DMS153 treated with DMSO at 0.1 percent for 48 hours (cell line): ENCODE measurements at regions not wholly inside any gene's neighbourhood (a gene's known extent, or its start where the extent isn't known, plus 50 kb on each side); places are given as distances from the start of the nearest gene placed in this dataset.
A peak's percentile ranks its signal among the peaks of the same experiment; 100 is the strongest.

Experiments used
- DNase-seq: peaks from one replicate; lab custom pipeline; 2025; ENCODE audit not compliant: unreplicated experiment; lab: John Stamatoyannopoulos, UW

DNA sequence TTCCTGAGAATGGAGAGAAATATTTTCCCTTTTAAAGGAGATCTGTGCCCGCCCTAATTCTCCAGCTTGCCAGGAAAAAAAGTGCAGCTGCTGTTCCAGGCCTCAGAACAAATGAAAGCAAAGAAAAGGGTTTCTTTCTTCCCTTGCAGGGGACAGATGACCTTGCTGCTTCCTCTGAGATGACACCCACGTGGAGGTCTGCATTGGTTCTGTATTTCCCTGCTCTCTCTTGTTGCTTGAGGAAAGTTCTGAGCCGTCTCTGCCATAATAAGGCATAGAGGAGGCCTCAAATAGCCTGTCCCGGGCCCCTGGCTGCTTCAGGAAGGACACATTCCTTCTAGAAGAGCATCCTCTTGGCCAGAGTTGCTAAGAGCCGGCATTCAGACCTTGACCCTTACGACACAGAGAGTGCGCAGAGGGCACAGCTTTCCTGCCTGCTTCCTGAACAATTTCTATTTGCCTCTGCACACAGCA, 501.8 kb upstream of the SULF2 start:
- DNase-seq: no peak

DNA sequence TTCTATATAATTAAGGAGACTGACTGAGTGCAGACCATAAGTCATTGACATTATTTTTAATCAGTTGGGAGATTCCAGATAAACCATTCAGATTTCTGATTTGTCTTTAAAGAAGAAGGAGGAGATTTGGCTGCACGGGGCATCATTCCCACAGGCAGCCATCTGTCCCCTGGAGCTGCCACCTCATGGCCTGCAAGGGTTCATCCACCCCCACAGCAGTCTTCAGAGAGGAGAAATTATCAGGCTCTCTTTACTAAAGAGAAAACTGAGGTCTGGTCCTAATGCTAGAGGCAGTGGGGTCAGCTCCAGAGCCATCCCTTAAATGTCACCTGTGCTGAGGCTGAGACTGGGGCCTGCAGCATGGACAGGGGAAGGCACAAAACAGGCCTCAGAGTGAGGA, 501.3 kb upstream of the SULF2 start:
- no peak for DNase-seq

DNA sequence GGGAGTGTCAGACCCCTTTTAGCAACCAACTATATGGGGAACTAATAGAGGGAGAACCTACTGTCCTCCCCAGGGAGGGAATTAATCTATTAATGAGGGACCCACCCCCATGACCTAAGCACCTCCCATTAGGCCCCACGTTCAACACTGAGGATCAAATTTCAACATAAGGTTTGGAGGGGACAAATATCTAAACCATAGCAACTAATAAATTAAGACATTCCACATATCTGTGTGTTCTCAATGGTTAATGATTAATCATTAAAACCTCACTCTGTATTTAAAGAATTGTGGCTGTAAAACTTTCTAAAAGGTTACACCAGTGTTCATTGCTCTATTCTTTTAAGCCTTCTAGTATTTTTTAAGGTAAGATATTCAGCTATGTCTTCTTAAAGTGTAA, 500.4 kb upstream of the SULF2 start:
- no peak for DNase-seq

DNA sequence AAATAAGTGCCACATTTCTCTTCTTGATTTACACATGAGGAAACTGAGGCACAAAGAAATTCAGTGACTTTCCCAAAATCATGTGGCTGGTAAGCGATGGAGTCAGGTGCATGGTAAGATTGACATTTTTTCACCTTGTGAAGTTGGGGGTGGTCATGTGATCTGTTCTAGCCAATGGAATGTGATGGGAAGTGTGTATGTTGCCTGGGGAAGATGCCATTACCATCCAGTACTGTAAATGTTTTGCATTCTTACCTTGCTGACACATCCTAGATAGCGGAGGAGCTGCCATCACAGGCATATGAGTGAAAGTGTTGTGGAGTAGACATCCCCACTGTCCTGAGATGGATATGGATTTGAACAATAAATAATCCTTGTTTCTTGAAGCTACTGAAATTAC, 499.6 kb upstream of the SULF2 start:
- no peak for DNase-seq

DNA sequence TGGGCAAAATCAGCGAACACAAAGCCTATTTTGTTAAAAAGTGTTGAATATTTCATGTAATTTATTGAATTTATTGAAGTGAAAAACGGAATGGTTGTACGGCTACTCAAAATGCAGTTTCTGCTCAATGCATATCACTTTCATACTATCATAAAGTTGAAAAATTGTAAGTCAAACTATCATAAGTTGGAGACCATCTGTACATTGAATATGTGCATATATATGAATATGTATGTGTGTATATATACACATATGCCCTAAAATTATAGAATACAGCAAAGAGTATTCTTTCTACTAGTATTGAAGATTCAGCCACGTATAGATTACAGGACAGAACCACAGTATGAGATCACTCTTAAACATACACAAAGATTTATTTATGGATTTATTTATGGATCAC, 499.0 kb upstream of the SULF2 start:
- no peak for DNase-seq

DNA sequence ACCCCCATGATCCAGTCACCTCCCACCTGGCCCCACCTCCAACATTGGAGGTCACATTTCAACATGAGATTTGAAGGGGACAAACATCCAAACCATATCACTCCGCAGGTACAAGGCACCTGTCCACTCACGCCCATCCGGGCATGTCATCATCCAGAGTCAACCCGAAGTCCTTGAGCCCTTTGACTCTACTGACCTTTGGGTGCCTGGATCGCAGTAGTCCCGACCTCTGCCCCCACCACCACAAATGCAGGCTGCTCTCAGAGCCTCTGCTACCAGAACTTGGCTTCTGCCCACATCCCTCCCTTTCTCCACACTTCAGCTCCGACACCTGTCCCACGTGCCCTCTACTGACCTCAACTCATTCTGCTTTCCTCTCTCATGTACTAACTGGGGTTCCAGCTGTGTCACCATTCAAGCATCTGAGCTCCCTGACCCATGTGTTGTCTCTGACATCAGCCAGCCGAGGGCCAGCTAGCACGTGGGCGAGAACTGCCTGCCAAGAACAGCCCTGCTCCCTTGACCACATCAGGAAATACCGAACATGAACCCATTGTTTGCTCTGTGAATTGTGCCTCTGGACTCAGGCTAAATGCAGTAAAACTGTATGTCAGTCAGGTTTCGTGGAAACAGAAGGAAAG, 498.3 kb upstream of the SULF2 start:
- DNase-seq: peak; percentile 77

DNA sequence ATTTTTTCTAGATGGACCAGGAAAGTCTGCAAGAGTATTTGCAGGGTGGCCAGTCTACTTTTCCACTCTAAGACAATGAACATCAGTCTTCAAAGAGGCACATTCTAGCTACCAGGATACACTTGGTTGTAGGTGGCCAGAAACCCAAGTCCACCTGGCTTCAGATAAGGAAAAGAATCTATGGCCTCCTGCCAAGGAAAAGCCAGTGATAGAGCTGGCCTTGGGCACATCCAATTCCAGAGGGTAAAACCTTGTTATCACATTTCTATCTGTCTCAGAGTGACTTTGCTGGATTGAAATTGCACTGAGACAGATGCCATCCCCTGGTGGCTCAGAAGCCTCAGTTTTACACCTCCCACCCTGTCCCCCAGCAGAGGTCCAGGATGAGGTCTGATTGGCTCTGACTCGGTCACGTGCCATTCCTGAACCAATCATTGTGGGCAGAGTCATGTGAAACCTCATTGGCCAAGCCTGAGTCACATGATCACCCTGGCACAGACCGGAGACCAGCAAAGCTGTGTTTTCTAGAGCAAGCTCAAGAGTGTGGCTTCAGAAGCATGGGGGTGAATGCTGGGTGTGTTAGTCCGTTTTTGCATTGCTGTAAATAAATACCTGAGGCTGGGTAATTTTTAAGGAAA, 497.4 kb upstream of the SULF2 start:
- no peak for DNase-seq

DNA sequence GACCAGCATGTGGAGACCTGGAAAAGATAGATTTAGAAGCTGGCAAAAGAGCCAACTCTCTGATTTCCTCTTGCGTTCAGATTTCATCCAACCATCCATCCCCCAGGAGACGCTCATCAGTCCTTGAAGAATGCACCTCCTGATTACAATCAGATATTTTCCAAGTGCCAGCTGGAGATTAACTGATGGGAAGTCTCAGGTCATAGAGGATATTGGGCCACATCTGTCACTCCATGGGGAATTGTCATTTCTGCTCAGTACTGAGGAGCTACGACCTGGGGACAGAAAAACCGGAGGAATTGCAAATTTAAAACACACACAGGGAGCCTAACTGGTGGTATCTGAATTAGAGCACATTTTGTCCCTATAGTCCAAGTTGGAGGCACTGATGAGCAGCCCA, 496.2 kb upstream of the SULF2 start:
- no peak for DNase-seq

DNA sequence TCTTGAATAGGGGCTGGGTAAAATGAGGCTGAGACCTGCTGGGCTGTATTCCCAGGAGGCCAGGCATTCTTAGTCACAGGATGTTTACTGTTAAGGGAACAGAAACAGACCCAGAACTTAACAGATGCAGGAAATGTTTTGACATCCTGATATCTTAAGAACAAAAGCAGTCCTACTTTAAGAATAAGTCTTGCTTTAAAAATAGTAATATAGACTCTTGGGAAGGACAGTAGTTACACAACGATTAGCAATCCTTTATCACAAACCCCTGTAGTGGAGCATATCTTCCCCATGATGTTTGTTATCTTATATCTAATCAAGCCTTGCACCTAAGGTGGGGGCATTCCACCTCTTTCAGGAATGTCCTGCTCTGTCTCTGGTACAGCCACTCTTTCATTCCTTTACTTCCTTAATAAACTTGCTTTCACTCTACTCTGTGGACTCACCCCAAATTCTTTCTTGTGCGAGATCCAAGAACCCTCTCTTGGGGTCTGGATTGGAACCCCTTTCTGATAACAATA, 493.7 kb upstream of the SULF2 start:
- no peak for DNase-seq

DNA sequence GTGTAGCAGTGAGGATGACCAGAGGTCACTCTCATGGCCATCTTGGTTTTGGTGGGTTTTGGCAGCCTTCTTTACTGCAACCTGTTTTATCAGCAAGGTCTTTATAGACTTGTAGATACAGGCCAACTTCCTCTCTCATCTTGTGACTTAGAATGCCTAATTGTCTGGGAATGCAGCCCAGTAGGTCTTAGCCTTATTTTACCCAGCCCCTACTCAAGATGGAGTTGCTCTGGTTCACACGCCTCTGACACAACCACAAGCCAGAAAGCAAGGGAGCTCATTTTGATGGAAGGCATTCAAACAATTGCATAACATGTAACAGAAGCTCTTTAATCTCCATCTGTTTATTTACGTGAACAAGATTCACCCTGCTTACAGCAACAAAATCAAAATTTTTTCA, 492.0 kb upstream of the SULF2 start:
- DNase-seq: no peak

DNA sequence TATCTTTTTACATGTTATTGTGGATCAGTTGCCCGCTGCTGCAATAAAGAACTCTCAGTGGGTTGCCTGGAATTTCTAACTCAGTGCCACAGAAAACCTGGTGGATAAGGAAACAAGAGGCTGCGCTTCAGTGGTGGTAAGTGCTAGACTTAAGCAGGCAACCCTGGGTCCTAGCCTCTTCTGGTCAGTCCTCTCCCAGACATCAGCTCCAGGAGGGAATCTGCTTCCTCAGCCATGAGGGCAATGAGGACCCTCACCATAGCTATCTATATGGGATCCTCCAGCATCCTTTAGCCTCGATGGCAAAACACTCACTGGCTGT, 490.7 kb upstream of the SULF2 start:
- DNase-seq: no peak

DNA sequence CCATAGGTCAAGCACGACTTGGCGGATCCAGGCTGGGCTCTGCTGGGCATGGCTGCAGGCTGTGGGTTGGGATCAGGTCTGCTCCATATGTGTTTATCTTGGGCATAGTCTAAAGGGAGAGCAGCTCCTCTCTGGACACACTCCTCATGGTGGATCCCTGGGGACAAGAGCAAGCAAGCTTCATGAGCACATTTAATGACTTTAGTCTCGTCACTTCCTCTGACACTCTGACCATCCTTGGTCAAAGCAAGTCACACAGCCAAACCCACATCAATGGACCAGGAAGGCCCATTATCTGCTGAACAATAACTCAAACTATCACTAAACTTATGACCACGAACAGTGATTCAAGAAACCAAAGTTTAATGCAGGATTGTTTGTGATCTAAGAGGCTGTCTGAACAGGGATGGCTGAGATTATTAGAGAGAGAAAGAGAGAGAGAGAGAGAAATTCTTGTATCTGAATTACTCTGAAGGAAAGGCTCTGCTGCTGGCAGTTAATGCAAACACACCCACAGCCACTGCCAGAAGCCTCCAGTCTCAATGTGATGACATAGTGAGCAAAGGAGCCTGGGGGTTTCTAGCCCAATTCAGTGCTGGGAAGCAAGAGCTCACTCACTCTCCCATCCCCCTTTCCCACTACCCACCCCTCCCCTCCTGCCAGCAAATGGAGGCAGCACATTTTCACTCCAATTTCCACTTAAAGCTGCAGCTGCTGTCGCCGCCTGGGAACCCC, 490.2 kb upstream of the SULF2 start:
- no peak for DNase-seq

DNA sequence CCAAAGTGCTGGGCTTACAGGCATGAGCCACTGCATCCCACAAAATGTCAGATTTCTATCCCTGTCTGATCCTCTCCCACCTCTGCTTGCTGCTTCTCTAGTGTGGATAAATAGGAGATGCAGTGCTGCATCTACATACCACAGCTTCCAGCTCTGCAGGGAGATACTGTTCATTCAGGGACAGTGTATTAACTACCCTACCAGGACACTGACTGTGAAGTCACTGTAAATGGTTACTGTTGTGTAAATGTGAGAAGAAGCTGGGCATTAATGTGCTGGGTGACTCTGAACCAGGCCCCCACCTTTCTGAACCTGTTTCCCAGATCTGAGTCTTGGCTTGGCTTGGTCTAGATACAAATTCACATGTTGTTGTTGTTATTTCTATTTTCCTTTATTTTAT, 488.6 kb upstream of the SULF2 start:
- no peak for DNase-seq

DNA sequence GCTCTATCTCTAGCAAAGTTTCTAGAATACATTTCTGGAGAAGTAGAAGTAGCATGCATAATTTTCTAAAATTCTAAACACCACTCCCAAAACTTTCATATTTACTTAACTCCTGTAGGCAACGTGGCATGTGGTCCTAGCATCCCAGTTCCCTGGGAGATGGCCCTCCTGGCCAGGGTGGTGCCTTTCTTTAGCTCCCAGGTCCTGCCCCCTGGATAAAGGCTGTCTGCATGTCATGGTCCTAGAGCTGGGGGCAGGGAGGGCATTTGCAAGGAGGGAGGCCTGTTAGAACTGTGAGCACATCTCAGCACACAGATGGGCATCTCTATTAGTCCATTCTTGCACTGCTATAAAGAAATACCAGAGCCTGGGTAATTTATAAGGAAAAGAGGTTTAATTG, 485.6 kb upstream of the SULF2 start:
- no peak for DNase-seq

DNA sequence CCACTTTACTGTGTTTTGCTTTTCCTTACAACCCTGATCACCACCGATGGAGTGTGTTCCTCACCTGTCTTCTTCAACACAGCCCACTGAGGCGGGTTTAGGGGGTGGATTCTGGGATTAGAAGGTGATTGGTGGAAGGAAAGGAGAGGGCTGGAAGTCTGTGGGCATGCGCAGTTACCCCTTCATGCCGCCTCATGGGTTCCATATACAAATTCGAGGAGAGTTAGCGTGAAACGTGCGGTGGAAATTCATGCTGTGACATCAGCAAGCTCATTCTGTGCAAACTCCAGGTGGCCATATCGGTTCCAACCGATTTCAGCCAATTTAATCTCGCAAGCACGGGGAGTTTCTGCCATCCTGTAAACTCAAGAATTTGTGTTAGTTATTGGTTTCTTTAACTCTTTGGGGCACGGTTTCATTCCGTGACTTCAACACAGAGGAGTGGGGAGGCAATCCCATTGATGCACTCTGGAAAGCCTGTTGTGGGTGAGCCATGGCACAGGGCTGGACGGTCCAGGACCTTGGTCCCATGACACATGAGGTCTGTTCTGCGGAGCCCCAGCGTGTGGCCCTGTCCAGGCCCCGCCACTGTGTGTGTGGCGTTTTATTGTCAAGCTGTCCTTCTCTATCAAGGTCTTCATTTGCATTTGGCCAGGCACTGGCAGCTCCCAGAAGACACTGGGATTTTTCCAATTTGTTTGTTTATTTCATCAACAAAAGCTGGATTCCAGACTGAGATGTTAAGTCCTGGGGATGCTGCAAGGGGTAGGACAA, 482.8 kb upstream of the SULF2 start:
- DNase-seq: no peak

DNA sequence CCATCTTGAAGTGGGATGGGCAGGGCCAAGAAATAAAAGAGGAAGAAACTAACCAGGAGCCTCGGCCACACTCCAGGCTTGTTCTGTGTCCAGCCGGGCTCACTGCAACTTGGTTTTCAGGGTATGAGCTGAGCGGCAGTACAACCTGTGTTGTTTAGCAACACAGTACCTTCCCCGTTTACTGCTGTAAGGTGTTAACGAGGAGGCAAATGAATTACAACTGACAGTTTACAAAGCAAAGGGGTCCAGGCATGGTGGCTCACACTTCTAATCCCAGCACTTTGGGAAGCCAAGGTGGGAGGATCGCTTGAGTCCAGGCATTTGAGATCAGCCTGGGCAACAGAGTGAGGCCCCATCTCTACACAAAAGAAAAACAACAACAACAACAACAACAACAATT, 481.3 kb upstream of the SULF2 start:
- no peak for DNase-seq

DNA sequence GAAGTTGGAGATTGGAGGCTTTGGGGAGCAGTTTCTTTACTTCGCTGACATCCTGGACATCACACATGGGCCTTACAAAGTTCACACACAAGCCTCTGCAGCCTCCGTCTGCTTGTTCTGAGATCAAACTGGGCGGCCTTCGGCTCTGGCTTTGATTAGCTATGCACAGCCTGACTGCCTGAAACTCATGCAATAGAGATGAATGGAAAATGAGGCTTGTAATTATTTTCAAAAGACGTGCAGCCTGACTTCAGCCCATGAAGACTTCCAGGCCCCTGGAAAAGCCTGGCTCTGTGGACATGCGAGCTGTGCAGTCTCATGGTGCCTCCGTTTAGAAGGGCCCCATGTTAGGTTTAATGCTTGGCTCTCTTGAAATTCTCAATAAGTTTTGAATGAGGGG, 480.5 kb upstream of the SULF2 start:
- DNase-seq: no peak

DNA sequence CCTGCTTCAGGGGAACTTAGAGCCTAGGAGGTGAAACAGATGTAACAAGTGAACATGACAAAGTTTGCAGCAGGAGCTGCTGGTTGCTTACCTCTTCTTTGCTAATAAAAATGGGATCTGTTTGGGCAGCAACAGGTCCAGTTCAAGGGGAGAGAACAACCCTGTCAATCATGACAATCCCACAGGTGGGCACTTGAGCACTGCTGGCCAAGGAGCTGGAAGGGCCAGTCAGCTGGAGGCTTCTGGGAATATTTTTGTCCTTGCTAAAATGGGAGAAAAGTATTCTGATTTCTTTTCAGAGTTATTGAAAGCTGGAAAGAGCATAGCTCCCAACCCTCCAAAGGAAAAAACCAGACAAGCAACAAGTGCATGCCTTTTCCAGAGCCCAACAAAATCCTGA, 477.7 kb upstream of the SULF2 start:
- DNase-seq: no peak

DNA sequence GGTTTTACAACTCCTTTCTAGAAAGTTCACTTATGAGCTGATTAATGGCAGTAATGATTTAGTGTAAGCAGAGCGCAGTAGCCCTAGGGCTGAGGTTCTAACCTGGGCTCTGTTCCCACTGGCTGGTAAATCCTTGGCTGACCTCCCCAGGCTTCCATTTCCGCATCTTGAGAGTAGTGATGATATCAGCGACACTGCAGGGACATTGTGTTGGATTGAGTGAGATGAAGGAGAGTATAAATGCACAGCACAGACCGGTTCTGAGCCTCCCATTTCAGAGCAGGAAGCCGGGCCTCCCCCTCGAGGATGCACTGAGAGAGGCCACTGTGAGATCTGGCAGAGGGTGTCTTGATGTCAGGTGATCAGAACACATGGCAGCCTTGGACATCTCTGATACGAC, 477.2 kb upstream of the SULF2 start:
- DNase-seq: no peak

DNA sequence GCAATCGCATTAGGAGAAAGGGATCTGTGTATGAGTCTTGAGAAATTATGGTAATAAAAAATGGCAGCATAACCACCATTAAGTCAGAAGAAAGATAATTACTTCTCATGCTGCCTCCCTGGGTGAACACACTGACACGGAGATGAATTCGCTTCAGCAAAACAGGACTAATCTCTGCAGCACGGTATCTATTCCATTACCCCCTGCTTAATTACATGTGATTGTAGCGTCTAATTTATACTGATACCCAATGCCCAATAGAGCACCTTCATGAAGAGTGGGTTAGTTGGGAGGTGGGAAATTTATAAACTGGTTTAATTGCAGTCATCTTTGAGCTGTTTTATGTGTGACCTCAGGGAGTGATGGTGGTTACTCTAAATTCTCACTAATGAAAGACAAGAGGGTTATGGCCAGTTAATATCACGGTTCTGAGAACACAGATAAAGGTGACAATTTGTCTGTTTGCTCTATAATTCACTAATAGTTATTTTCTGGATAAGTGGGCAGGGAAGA, 476.2 kb upstream of the SULF2 start:
- no peak for DNase-seq

DNA sequence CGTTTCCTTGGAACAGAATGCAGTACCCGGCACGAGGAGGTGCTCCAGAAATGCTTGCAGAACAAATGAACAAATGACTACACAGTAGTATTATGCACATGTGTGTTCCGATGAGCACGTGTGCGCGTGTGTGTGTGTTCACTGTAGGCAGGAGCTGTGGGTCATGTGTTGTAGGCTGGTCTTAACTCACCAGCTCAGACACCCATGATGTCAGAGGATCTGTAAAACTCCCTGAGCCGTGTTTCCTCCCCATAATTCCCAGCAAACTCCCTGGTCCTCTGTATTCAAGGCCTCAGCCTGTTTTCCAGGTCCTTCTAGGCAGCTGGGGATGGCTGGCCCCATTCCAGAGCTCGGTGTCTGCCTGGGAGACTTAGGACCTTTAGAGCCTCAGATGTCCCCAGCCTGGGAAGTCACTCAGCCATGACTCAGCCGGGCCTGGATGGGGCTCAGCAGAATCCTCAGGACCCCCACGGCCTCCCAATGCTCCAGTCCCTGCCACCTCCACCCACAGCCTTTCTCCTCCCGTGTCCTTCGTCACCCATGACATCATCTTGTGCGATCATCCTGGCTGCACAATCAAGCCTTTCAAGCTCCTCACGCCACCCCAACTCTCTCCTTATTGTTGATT, 475.0 kb upstream of the SULF2 start:
- DNase-seq: no peak
